ENCODE measurements at regions not wholly inside any gene's neighbourhood (a gene's known extent, or its start where the extent isn't known, plus 50 kb on each side); places are given as distances from the start of the nearest gene placed in this dataset.

DNA sequence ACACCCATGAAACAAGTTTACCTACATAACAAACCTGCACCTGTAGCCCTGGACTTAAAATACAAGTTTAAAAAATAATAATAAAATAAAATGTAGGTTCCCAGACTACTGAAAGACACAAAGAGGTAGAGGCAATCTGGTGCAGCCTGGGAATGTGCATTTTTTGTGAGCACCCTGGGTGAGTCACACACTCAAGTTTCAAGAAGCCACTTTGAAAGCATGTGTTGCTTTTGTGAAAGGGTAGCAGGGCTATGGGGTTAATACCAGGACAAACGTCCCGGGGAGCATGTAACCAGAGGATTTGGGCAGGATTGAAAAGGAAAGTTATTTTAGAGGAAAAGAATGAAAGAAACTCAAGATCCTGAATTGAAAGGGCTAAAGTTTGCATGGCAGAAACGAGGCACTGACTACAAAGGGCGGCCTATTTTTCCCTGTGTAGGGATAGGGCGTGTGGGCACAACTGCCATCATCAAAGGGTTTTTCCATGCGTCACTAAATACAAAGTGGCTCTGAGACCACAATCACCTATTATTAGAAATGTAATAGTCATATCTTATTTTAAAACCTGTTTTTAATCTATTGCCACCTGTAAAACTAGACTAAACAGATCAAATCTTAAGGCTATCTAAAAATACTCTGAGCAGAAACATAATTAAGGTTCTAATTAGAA, 314.9 kb downstream of the COG6 start:
- FAIRE-seq: no peak
- no peak overlapping the region for H3K27ac ChIP-seq (ENCODE audit: control insufficient read depth, insufficient read depth, low read length)
- H3K9ac ChIP-seq (ENCODE audit: control insufficient read depth, extremely low read depth, insufficient read depth, low read length): no peak overlapping the region
- no peak for DNase-seq (ENCODE audit: low read depth, low spot score)
- no peak overlapping the region for H3K4me2 ChIP-seq (ENCODE audit: control insufficient read depth, extremely low read depth, insufficient read depth, low read depth, low read length)
- no peak overlapping the region for H3K4me3 ChIP-seq (ENCODE audit: control insufficient read depth in 2 of 3, extremely low read depth in 1 of 3, insufficient read depth in 2 of 3, low read depth in 1 of 3, low read length in 3 of 3)
- no peaks in the 10 kb centered on the region for H4K20me1 ChIP-seq (ENCODE audit: control insufficient read depth, extremely low read depth, insufficient read depth, low read length)
- H3K36me3 ChIP-seq (ENCODE audit: control insufficient read depth in 2 of 2, extremely low read depth in 1 of 2, insufficient read depth in 2 of 2, low read length in 2 of 2): no peaks in the 10 kb centered on the region
- H3K9me1 ChIP-seq (ENCODE audit: control insufficient read depth, extremely low read depth, insufficient read depth, low read length): no peaks in the 10 kb centered on the region
- dilution Hi-C loops (cut with MboI; ENCODE audit: extremely low pct_ligation_motif_present, low sequenced_read_pairs): no loop called here
- H2AFZ ChIP-seq (ENCODE audit: control insufficient read depth, low read length): no peak overlapping the region
- no peaks in the 10 kb centered on the region for H3K4me1 ChIP-seq (ENCODE audit: control insufficient read depth, extremely low read depth, insufficient read depth, low read length)
- no peak for TF ChIP-seq EZH2 (IDR thresholded peaks at IDR 0.05; ENCODE audit: low read length)
- TF ChIP-seq, protein P1, sequence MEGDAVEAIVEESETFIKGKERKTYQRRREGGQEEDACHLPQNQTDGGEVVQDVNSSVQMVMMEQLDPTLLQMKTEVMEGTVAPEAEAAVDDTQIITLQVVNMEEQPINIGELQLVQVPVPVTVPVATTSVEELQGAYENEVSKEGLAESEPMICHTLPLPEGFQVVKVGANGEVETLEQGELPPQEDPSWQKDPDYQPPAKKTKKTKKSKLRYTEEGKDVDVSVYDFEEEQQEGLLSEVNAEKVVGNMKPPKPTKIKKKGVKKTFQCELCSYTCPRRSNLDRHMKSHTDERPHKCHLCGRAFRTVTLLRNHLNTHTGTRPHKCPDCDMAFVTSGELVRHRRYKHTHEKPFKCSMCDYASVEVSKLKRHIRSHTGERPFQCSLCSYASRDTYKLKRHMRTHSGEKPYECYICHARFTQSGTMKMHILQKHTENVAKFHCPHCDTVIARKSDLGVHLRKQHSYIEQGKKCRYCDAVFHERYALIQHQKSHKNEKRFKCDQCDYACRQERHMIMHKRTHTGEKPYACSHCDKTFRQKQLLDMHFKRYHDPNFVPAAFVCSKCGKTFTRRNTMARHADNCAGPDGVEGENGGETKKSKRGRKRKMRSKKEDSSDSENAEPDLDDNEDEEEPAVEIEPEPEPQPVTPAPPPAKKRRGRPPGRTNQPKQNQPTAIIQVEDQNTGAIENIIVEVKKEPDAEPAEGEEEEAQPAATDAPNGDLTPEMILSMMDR (optimal IDR thresholded peaks at IDR 0.05 in 1 of 3, IDR thresholded peaks at IDR 0.05 in 1 of 3, conservative IDR thresholded peaks at IDR 0.05 in 1 of 3; ENCODE audit: extremely low read depth in 1 of 3, insufficient read depth in 2 of 3, low read length in 3 of 3): no peak
- H3K9me3 ChIP-seq (ENCODE audit: control insufficient read depth, low read depth, low read length): no peaks in the 10 kb centered on the region
- H3K27me3 ChIP-seq (ENCODE audit: control insufficient read depth, extremely low read depth, insufficient read depth, low read length): no peaks in the 10 kb centered on the region
- H3K79me2 ChIP-seq (ENCODE audit: control insufficient read depth, insufficient read depth, low read length): no peaks in the 10 kb centered on the region

DNA sequence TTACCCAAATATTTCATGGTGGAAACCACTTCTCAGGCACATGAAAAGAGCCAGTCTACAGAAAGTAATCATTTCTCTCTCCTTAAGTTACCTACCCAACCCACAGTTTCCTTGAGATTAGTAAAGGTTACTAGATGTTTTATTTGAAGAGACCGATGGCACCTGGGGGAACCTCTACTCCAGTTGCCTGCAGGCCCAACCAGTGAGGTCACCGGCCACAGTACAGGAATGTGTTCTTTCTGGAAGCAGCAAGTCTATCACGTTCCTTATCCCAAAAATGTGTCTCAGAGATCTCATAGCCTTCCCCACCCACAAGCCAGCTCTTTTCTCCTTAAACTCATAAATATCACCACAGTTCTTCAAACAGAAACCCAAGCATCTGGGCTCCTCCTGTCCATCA, 316.1 kb downstream of the COG6 start:
- dilution Hi-C loops (cut with MboI; ENCODE audit: extremely low pct_ligation_motif_present, low sequenced_read_pairs): no loop called here

More for the DNA sequence above, 316.1 kb downstream of the COG6 start:
- DNase-seq (ENCODE audit: low read depth, low spot score) (no peak), FAIRE-seq (no peak)
- H3K4me3 ChIP-seq (ENCODE audit: control insufficient read depth in 2 of 3, extremely low read depth in 1 of 3, insufficient read depth in 2 of 3, low read depth in 1 of 3, low read length in 3 of 3): no peak overlapping the region
- H3K9ac ChIP-seq (ENCODE audit: control insufficient read depth, extremely low read depth, insufficient read depth, low read length): no peak overlapping the region
- no peaks in the 10 kb centered on the region for H3K79me2 ChIP-seq (ENCODE audit: control insufficient read depth, insufficient read depth, low read length)
- no peaks in the 10 kb centered on the region for H3K4me1 ChIP-seq (ENCODE audit: control insufficient read depth, extremely low read depth, insufficient read depth, low read length)
- TF ChIP-seq, protein P1 (optimal IDR thresholded peaks at IDR 0.05 in 1 of 3, IDR thresholded peaks at IDR 0.05 in 1 of 3, conservative IDR thresholded peaks at IDR 0.05 in 1 of 3; ENCODE audit: extremely low read depth in 1 of 3, insufficient read depth in 2 of 3, low read length in 3 of 3): no peak
- no peak for TF ChIP-seq EZH2 (IDR thresholded peaks at IDR 0.05; ENCODE audit: low read length)
- H2AFZ ChIP-seq (ENCODE audit: control insufficient read depth, low read length): no peak overlapping the region
- H3K9me1 ChIP-seq (ENCODE audit: control insufficient read depth, extremely low read depth, insufficient read depth, low read length): no peaks in the 10 kb centered on the region
- H3K4me2 ChIP-seq (ENCODE audit: control insufficient read depth, extremely low read depth, insufficient read depth, low read depth, low read length): no peak overlapping the region
- H3K27me3 ChIP-seq (ENCODE audit: control insufficient read depth, extremely low read depth, insufficient read depth, low read length): peaks cover 2% of the 10 kb centered on the region
- H3K36me3 ChIP-seq (ENCODE audit: control insufficient read depth in 2 of 2, extremely low read depth in 1 of 2, insufficient read depth in 2 of 2, low read length in 2 of 2): no peaks in the 10 kb centered on the region
- no peaks in the 10 kb centered on the region for H3K9me3 ChIP-seq (ENCODE audit: control insufficient read depth, low read depth, low read length)
- H3K27ac ChIP-seq (ENCODE audit: control insufficient read depth, insufficient read depth, low read length): no peak overlapping the region
- H4K20me1 ChIP-seq (ENCODE audit: control insufficient read depth, extremely low read depth, insufficient read depth, low read length): no peaks in the 10 kb centered on the region

Data from keratinocyte (primary cell).